ENCODE measurements at regions not wholly inside any gene's neighbourhood (a gene's known extent, or its start where the extent isn't known, plus 50 kb on each side); places are given as distances from the start of the nearest gene placed in this dataset.

GRCh38 chr3:29153811-29154210 is 127.1 kb upstream of the RBMS3 start:
- H3K27ac ChIP-seq, result no peak overlapping the region
- H3K4me3 ChIP-seq, result no peak overlapping the region
- no peak for DNase-seq (ENCODE audit: low spot score)
- no peak for TF ChIP-seq CTCF (IDR thresholded peaks at IDR 0.05)

GRCh38 chr3:29156086-29156715 is 124.7 kb upstream of the RBMS3 start:
- DNase-seq (ENCODE audit: low spot score), result no peak
- H3K27ac ChIP-seq, result no peak overlapping the region
- TF ChIP-seq CTCF (IDR thresholded peaks at IDR 0.05), result no peak
- H3K4me3 ChIP-seq, result no peak overlapping the region

- H3K27ac ChIP-seq, result no peak overlapping the region
- DNase-seq (ENCODE audit: low spot score), result no peak
- H3K4me3 ChIP-seq, result no peak overlapping the region
- TF ChIP-seq CTCF (IDR thresholded peaks at IDR 0.05), result no peak
Measured at GRCh38 chr3:29164825-29165224, 116.0 kb upstream of the RBMS3 start.

- TF ChIP-seq CTCF (IDR thresholded peaks at IDR 0.05), result no peak
- DNase-seq (ENCODE audit: low spot score), result no peak
- Histone ChIP-seq H3K27ac (no peak overlapping the region), H3K4me3 (no peak overlapping the region)
Measured at GRCh38 chr3:29167180-29167579, 113.7 kb upstream of the RBMS3 start.

- no peak overlapping the region for H3K27ac ChIP-seq
- no peak for DNase-seq (ENCODE audit: low spot score)
- H3K4me3 ChIP-seq, result no peak overlapping the region
- no peak for TF ChIP-seq CTCF (IDR thresholded peaks at IDR 0.05)
Measured at GRCh38 chr3:29168081-29168480, 112.8 kb upstream of the RBMS3 start.

GRCh38 chr3:29168696-29169095 is 112.2 kb upstream of the RBMS3 start:
- no peak overlapping the region for H3K4me3 ChIP-seq
- no peak for DNase-seq (ENCODE audit: low spot score)
- no peak overlapping the region for H3K27ac ChIP-seq
- no peak for TF ChIP-seq CTCF (IDR thresholded peaks at IDR 0.05)

GRCh38 chr3:29169451-29169850 is 111.4 kb upstream of the RBMS3 start:
- no peak for TF ChIP-seq CTCF (IDR thresholded peaks at IDR 0.05)
- Histone ChIP-seq H3K27ac (no peak overlapping the region), H3K4me3 (no peak overlapping the region)
- no peak for DNase-seq (ENCODE audit: low spot score)

Data from coronary artery (tissue), 2 donors.